SK-N-MC (cell line): ENCODE measurements at regions not wholly inside any gene's neighbourhood (a gene's known extent, or its start where the extent isn't known, plus 50 kb on each side); places are given as distances from the start of the nearest gene placed in this dataset.

ENCODE experiments used
- DNase-seq: peaks from one replicate; pipeline ENCODE4 v3.0.0-alpha.2; 2011; ENCODE audit warnings: low read depth, low spot score
- H3K27ac ChIP-seq: fragments of 200-600 bp; sonication (generic); 2 replicates; pipeline ENCODE4 v1.5.1; 2016; ENCODE audit warnings: mixed run types
- H3K36me3 ChIP-seq: fragments of 200-600 bp; sonication (generic); 2 replicates; pipeline ENCODE4 v1.6.1; 2017; ENCODE audit warnings: antibody characterized with exemption, low read length, mixed read lengths; ENCODE audit not compliant: insufficient read depth
- H3K4me3 ChIP-seq: fragments of 200-600 bp; sonication (generic); 2 replicates; pipeline ENCODE4 v1.5.1; 2016
- H3K9ac ChIP-seq: fragments of 200-600 bp; sonication (generic); 2 replicates; pipeline ENCODE4 v1.8.0; 2017; ENCODE audit warnings: mixed run types, mixed read lengths; ENCODE audit not compliant: insufficient read length
- H3K9me3 ChIP-seq: fragments of 200-600 bp; sonication (generic); 2 replicates; pipeline ENCODE4 v1.6.1; 2017; ENCODE audit warnings: low read depth, mild to moderate bottlenecking, antibody characterized with exemption, low read length, moderate library complexity, mixed read lengths
- EZH2 ChIP-seq: fragments of 200-600 bp; sonication (generic); IDR thresholded peaks from one replicate; pipeline ENCODE4 v1.6.1; 2017; ENCODE audit warnings: antibody characterized with exemption
- FOXP2 ChIP-seq: optimal IDR thresholded peaks from 2 replicates; pipeline ENCODE3; 2011; ENCODE audit warnings: mild to moderate bottlenecking, moderate library complexity; ENCODE audit not compliant: insufficient read depth; ENCODE audit errors: extremely low read length, control extremely low read depth
- POLR2AphosphoS5 ChIP-seq: IDR thresholded peaks from 2 replicates; pipeline ENCODE4 v1.6.1; 2012; ENCODE audit warnings: mild to moderate bottlenecking, low read depth, low read length, borderline replicate concordance

DNA sequence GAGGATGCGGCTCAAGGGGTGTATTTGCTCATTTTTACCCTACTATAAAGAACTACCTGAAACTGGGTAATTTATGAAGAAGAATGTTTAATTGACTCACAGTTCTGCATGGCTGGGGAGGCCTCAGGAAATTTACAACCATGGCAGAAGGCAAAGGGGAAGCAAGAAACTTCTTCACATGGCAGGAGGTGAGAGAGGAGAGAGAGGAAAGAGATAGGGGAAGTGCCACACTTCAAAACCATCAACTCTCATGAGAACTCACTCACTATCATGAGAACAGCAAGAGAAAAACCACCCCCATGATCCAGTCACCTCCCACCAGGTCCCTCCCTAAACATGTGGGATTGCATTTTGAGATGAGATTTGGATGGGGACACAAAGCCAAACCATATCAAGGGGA, 192.7 kb downstream of the DIPK2A start:
- no peak overlapping the region for H3K27ac ChIP-seq
- H3K9ac ChIP-seq = no peak overlapping the region
- TF ChIP-seq FOXP2 = no peak
- TF ChIP-seq POLR2AphosphoS5 = no peak
- no peak for TF ChIP-seq EZH2
- H3K36me3 ChIP-seq = no peaks in the 10 kb centered on the region
- H3K4me3 ChIP-seq = no peak overlapping the region
- DNase-seq = no peak
- H3K9me3 ChIP-seq = peaks cover 3% of the 10 kb centered on the region; the same call in 1 of the 2 replicates

GRCh38 chr3:144165482-144165881, 193.9 kb downstream of the DIPK2A start:
- H3K4me3 ChIP-seq = no peak overlapping the region
- no peak for TF ChIP-seq EZH2
- TF ChIP-seq FOXP2 = no peak
- no peak for TF ChIP-seq POLR2AphosphoS5
- no peak overlapping the region for H3K9ac ChIP-seq
- H3K9me3 ChIP-seq = no peaks in the 10 kb centered on the region
- no peak overlapping the region for H3K27ac ChIP-seq
- no peaks in the 10 kb centered on the region for H3K36me3 ChIP-seq
- no peak for DNase-seq

DNA sequence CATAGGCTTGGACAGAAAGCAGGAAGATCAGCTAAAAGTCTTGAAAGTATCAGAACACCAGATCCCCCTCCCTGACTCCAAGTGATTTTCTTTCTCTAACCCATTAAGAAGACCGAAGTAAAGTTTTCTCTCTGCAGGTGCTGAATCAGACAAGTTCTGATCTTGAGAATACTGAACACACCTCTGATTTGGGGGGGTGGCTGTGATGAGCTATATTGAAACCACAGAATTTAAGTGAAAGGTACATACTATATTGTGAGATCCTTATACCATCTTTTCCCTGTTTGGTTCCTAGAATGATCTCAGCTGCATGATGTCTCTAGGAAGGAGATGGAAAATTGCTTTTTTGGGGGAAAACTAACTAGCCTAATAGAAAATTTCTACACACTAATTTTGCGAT, 196.0 kb downstream of the DIPK2A start:
- no peak overlapping the region for H3K27ac ChIP-seq
- H3K36me3 ChIP-seq = no peaks in the 10 kb centered on the region
- no peak for DNase-seq
- TF ChIP-seq FOXP2 = no peak
- no peak for TF ChIP-seq POLR2AphosphoS5
- TF ChIP-seq EZH2 = no peak
- no peaks in the 10 kb centered on the region for H3K9me3 ChIP-seq
- no peak overlapping the region for H3K9ac ChIP-seq
- H3K4me3 ChIP-seq = no peak overlapping the region

DNA sequence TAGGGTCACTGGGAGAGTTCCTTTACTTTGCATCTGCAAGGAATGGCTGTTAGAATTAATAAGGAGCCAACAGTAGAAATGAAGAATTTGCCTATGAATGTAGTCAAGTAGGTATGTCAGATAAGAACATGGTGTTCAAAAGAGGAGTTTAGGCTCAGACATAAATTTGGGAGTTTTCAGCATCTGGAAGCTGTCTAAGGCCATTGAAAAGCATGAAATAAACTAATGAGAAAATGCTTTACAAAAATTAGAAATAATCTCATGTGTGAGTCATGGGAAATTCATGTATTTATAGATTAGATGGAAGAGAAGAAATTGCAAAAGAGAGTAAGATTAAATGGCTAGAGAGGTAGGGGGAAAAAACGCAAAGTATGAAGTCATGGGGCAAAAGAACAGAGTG, 201.9 kb downstream of the DIPK2A start:
- H3K36me3 ChIP-seq = no peaks in the 10 kb centered on the region
- H3K27ac ChIP-seq = no peak overlapping the region
- no peak overlapping the region for H3K4me3 ChIP-seq
- H3K9me3 ChIP-seq = no peaks in the 10 kb centered on the region
- no peak overlapping the region for H3K9ac ChIP-seq
- DNase-seq = no peak
- TF ChIP-seq POLR2AphosphoS5 = no peak
- TF ChIP-seq FOXP2 = no peak
- no peak for TF ChIP-seq EZH2

DNA sequence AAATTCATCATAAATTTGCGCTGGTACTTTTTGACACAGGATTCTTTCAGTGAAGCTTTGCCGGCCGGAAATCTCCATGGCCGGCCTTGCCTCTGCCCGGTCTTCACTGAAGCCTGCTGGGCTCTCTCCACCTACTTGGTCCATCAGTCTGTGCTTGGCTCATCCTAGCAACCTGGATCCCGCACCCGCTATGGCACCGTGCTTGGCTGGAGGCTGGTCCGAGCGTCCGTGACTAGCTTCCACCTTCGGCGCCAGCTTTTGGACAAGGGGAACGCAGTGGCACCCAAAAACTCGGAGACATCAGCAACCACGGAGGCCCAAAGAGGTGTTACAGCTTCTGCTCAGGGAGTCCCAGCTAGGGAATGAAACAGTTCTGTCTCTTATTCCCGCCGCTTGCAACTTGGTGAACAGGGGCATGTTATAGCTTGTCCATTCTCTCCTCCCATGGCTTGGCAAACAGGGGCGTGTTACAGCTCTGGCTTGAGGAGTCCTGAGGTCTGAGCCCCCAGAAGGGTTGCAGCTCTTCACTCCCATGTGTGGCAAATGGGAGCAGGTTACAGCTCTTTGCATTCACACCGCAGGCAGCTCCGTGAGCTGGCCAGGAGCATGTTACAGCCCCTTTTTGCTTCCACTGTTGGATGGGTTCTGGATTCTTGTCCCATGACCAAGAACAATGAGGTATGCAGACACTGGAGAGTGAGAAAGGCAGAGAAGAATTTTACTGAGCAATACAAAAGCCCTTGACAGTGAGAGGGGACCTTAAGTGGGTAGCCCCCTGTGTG, 204.2 kb downstream of the DIPK2A start:
- Histone ChIP-seq H3K4me3 (no peak overlapping the region), H3K9ac (no peak overlapping the region), H3K27ac (no peak overlapping the region), H3K9me3 (no peaks in the 10 kb centered on the region), H3K36me3 (no peaks in the 10 kb centered on the region)
- TF ChIP-seq POLR2AphosphoS5 (no peak), FOXP2 (no peak), EZH2 (no peak)
- DNase-seq = no peak

DNA sequence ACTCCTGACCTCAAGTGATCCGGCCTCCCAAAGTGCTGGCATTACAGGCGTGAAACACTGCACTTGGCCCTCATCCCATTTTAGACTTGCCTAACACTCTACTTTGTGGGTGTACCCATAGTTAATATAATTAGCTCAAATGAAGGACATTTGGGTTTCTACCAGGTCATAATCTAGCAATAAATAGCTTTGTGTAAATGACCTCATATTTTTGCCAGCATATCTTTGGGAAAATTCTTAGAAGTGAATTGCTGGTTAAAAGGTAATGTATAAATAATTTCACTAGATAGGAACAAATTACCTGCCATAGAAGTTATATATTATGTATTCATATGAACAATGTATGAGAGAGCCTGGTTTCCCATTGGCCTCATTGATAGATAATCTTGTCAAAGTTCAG, 206.0 kb downstream of the DIPK2A start:
- no peaks in the 10 kb centered on the region for H3K36me3 ChIP-seq
- no peaks in the 10 kb centered on the region for H3K9me3 ChIP-seq
- H3K27ac ChIP-seq = no peak overlapping the region
- DNase-seq = no peak
- no peak overlapping the region for H3K4me3 ChIP-seq
- H3K9ac ChIP-seq = no peak overlapping the region
- TF ChIP-seq EZH2 (no peak), POLR2AphosphoS5 (no peak), FOXP2 (no peak)

GRCh38 chr3:144178607-144179006, 207.0 kb downstream of the DIPK2A start:
- Histone ChIP-seq H3K4me3 (no peak overlapping the region), H3K9me3 (no peaks in the 10 kb centered on the region), H3K27ac (no peak overlapping the region), H3K9ac (no peak overlapping the region), H3K36me3 (no peaks in the 10 kb centered on the region)
- TF ChIP-seq EZH2 (no peak), FOXP2 (no peak), POLR2AphosphoS5 (no peak)
- DNase-seq = no peak

GRCh38 chr3:144181062-144181461, 209.4 kb downstream of the DIPK2A start:
- H3K4me3 ChIP-seq = no peak overlapping the region
- TF ChIP-seq EZH2 (no peak), POLR2AphosphoS5 (no peak), FOXP2 (no peak)
- no peaks in the 10 kb centered on the region; the same call in 1 of the 2 replicates for H3K36me3 ChIP-seq
- no peak overlapping the region for H3K9ac ChIP-seq
- DNase-seq = no peak
- no peaks in the 10 kb centered on the region; the same call in 1 of the 2 replicates for H3K9me3 ChIP-seq
- no peak overlapping the region for H3K27ac ChIP-seq

DNA sequence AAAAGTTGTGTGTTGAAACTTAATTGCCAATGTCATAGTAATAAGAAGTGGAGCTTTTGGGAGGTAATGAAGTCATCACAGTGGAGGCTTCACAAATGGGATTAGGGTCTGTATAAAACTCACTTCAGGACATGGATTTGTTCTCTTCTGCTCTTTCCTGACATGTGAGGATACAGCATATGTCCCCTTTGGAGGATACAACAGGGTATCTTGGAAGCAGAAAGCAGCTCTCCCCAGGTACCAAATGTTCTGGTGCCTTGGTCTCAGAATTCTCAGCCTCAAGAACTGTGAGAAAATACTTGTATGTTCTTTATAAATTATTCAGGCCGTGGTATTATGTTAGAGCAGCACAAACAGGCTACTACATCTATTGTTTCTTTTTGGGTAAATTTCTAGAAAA, 210.9 kb downstream of the DIPK2A start:
- DNase-seq = no peak
- Histone ChIP-seq H3K36me3 (no peaks in the 10 kb centered on the region; the same call in 1 of the 2 replicates), H3K9ac (no peak overlapping the region), H3K9me3 (no peaks in the 10 kb centered on the region; the same call in 1 of the 2 replicates), H3K27ac (no peak overlapping the region), H3K4me3 (no peak overlapping the region)
- no peak for TF ChIP-seq POLR2AphosphoS5
- no peak for TF ChIP-seq FOXP2
- no peak for TF ChIP-seq EZH2
